ENCODE measurements at regions not wholly inside any gene's neighbourhood (a gene's known extent, or its start where the extent isn't known, plus 50 kb on each side); places are given as distances from the start of the nearest gene placed in this dataset.

DNA sequence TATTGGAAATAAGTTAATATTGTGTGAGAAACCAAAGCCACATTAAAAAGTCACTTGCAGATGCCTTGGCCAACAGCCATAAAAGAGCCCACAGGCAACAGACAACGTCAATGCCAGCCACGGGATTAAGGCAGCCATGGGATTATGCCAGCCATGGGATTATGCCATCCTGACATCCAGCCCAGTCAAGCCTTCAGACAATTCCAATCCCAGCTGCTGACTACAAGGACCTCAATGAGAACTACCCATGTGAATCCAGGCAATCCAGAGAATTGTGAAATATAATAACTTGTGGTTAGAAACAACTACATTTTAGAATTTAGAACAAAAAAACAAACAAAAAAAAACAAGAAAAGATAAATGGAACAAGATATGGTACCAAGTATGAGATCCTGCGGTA is 356.6 kb downstream of the EFNB2 start:
- DNase-seq (ENCODE audit: low read depth in 2 of 2): no peak

DNA sequence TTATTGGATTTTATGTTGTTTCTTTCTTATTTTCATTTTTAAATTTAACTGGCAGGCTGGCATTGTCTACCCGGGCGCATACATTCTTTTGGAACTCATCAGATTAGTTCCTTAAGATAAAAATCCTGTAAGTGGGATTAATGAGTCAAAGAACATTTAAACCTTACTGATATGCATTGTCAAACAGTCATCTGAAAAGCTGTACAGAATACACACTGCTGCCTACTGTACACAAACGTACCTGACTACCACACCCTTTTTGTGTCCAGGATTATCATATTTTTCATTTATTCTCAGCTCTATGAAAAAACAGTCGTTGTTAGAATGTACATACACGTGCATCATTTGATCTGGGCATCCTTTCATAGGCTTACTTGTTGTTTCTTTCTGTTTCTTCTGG is 358.3 kb downstream of the EFNB2 start:
- no peak for DNase-seq (ENCODE audit: low read depth in 2 of 2)

GRCh38 chr13:106176117-106176516 is 359.3 kb downstream of the EFNB2 start:
- DNase-seq (ENCODE audit: low read depth in 2 of 2): peak in 1 of 2 donors; percentile 48

GRCh38 chr13:106173891-106174610 is 361.4 kb downstream of the EFNB2 start:
- peak in 1 of 2 donors; percentile 73 for DNase-seq (ENCODE audit: low read depth in 2 of 2)

- DNase-seq (ENCODE audit: low read depth in 2 of 2): no peak
Measured at GRCh38 chr13:106173346-106173745, 362.1 kb downstream of the EFNB2 start.

- peak in 1 of 2 donors; percentile 78 for DNase-seq (ENCODE audit: low read depth in 2 of 2)
Measured at GRCh38 chr13:106172176-106172905, 363.1 kb downstream of the EFNB2 start.

DNA sequence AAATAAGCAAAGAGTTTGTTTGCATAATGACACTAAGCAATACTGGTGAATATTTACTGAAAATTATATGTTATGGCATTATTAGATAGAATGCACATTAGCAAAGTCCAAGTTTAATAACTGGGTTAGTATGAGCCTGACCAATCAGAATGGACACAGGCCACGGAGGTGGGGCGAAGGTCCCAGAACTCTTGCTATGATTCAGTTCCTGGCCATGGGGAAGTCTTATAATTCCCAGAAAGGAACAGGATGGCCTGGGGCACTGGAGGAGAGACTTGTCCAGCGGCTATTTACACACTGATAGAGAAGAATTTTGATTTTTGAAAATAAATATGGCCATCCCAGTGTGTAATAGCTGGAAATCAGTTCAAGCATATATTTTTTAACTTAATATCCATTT is 372.0 kb downstream of the EFNB2 start:
- peak in 1 of 2 donors; percentile 57 for DNase-seq (ENCODE audit: low read depth in 2 of 2)

DNA sequence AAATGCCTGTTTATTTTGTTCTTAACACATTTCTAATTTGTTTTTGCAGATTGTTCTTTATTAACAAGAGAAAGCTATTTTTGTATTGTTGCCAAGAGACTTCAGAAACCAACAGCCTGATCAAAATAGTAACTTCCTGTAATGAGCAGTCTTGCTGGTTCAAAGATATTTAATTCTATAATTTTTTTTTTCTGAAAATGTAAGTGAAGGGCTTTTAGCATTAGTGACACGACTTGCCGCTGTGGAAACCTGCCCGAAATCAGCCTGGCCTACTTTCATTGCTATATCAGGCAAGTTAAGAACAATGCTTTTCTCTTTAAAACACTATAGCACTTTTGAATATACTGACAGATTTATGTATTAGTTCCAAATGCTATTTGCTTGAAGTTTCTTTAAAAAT is 374.3 kb downstream of the EFNB2 start:
- peak; percentile 65 to 87 for DNase-seq (ENCODE audit: low read depth in 2 of 2)

DNA sequence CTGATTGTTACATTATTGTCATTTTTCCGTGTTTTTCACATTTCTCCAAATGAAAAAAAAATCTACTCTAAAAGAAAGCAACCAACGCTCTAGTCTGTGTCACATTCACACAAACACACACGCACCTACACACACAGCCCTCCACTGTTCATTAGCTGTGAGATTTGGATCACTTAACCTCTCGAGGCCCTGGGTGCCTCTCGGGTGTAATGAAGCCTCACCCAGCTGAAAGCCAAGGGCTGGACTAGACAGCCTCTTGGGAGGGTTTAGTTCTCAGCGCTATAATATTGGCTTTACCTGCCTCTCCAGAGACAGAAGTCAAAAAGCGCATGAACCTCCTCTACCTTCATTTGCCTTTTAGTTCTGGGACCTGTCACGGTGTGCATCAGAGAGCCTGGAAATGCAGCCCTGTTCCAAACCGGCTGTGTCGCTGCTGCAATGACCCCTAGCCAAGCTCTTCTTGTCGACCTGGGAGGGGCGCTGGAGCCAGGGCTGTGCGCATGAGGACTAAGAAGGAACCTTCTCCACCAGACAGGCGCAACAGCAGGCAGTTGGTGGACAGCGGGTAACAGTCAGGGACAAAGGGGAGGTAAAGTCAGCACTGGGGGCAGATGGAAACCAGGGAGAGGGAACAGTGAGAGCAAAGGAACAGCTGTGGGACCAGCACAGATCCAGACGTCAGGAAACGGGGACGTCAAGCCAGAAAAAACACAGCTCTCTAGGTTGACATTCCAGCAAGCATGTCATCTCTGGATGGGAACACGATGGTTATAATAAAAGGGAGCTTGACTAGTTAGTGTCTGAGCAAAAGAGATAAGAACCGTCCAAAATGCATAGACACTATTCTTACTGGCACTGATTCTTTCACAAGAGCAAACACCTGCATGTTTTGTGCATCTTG is 375.9 kb downstream of the EFNB2 start:
- DNase-seq (ENCODE audit: low read depth in 2 of 2): peak in 1 of 2 donors; percentile 79

GRCh38 chr13:106156468-106156867 is 379.0 kb downstream of the EFNB2 start:
- peak in 1 of 2 donors; percentile 95 for DNase-seq (ENCODE audit: low read depth in 2 of 2)

GRCh38 chr13:106155411-106155810 is 380.1 kb downstream of the EFNB2 start:
- DNase-seq (ENCODE audit: low read depth in 2 of 2): peak in 1 of 2 donors; percentile 44

- DNase-seq (ENCODE audit: low read depth in 2 of 2): no peak
Measured at GRCh38 chr13:106153876-106154275, 381.6 kb downstream of the EFNB2 start.

DNA sequence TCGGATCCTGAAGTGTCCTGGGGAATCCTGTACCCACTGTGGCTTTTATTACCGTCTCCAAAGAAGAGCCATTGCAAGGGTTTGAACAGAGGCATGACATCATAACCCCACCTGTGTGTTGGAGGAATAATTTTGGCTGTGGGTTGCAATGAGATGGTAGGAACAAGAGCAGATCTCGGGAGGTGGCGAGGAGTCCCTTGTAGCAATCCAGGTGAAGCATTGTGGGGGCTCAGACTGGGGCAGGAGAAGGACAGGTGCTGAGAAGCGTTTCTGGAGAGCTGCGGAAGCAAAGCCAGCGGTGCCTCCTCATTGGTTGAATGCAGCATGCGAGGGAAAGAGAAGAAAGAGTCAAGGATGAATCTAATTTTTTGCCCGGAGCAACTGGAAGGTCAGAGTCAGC is 382.4 kb downstream of the EFNB2 start:
- DNase-seq (ENCODE audit: low read depth in 2 of 2): no peak

GRCh38 chr13:106152047-106152446 is 383.4 kb downstream of the EFNB2 start:
- DNase-seq (ENCODE audit: low read depth in 2 of 2): no peak

GRCh38 chr13:106151056-106151699 is 384.3 kb downstream of the EFNB2 start:
- peak in 1 of 2 donors; percentile 62 for DNase-seq (ENCODE audit: low read depth in 2 of 2)

DNA sequence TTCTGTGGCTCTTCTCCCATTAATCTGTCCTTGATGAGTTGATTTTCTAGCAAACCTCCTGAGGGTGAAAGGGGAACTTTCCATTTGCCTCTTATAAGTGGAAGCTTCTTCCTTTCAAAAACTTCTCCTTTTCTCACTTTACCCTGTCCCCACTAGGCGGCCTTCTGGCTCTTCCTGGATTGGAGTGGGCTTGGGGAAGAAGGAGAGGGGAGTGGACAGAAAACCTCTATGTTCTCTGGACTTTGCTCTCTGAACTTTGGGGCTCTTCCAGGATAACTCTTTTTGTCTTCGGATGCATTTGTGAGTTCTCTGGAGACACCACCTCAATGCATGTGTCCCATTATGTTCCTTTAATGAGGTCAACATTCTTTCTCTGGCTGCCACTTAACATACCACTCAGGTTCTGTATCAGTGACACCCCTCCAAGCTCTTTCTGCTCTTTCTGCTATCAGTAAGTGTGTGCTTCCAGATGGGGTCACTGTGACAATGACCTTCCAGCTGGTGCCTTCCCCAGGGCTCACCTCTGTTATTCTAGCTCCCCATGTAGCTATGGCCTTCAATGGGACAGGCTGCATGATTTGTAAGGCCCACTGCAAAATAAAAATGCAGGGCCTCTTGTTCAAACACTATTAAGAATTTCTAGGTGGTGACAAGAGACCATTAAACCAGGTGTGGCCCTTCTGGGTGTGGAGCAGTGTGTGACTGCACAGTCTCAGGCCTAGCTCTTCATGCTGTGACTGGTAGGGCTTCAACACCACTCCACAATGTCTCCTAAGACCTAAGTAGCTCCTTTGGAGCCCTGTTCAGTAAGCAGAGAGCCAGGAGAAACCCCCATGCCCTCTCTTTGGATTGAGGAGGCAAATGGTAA is 389.2 kb downstream of the EFNB2 start:
- DNase-seq (ENCODE audit: low read depth in 2 of 2): no peak

GRCh38 chr13:106145070-106145469 is 390.4 kb downstream of the EFNB2 start:
- no peak for DNase-seq (ENCODE audit: low read depth in 2 of 2)

- no peak for DNase-seq (ENCODE audit: low read depth in 2 of 2)
Measured at GRCh38 chr13:106143930-106144709, 391.3 kb downstream of the EFNB2 start.

GRCh38 chr13:106143392-106143791 is 392.1 kb downstream of the EFNB2 start:
- no peak for DNase-seq (ENCODE audit: low read depth in 2 of 2)

DNA sequence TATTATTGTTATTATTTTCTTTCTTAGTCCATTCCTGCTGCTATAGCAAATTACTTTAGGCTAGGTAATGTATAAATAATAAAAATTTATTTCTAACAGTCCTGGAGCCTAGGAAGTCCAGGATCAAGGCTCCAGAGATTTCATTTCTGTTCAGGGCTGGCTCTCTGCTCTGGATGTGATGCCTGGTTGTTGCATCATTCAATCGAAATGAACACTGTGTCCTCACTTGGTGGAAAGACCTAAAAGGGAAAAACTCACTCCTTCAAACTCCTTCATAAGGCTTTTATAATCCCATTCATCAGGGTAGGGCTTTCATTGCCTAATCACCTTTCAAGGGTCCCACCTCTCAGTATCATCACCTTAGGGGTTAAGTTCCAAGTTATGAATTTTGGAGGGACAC is 395.0 kb downstream of the EFNB2 start:
- no peak for DNase-seq (ENCODE audit: low read depth in 2 of 2)
